ENCODE measurements at regions not wholly inside any gene's neighbourhood (a gene's known extent, or its start where the extent isn't known, plus 50 kb on each side); places are given as distances from the start of the nearest gene placed in this dataset.

- ChIA-PET POLR2A (no interaction called here), CTCF (no interaction called here)
- no peaks in the 10 kb centered on the region for H3K9me1 ChIP-seq (replicated peaks; ENCODE audit: control insufficient read depth, extremely low read depth, insufficient read depth, low read length)
- H2AFZ ChIP-seq (ENCODE audit: low read depth, low read length) = no peak overlapping the region
- no peak for FAIRE-seq
- intact Hi-C loops (cut with micrococcal nuclease) (no loop called here), dilution Hi-C loops (cut with MboI; ENCODE audit: extremely low pct_ligation_motif_present, low sequenced_read_pairs) (no loop called here)
- no peak for DNase-seq (ENCODE audit: low read depth, low spot score)
- no peak for TF ChIP-seq JUN (IDR thresholded peaks at IDR 0.05; ENCODE audit: borderline replicate concordance, insufficient read depth, insufficient read length, low read depth)
- no peak for TF ChIP-seq MAX (IDR thresholded peaks at IDR 0.05; ENCODE audit: insufficient read depth, insufficient read length)
- TF ChIP-seq POLR2A (IDR thresholded peaks at IDR 0.05; ENCODE audit: low read depth, low read length) = no peak
- TF ChIP-seq MYC (IDR thresholded peaks at IDR 0.05; ENCODE audit: low read depth, low read length) = no peak
- no peak for TF ChIP-seq GATA2 (IDR thresholded peaks at IDR 0.05; ENCODE audit: insufficient read depth, insufficient read length, low read depth, low read length)
- no peak for TF ChIP-seq POLR2AphosphoS5 (IDR thresholded peaks at IDR 0.05; ENCODE audit: insufficient read depth, low read depth, low read length)
- no peak overlapping the region for H3K4me3 ChIP-seq (replicated peaks in 1 of 3; ENCODE audit: insufficient read depth in 1 of 3, low read depth in 1 of 3, low read length in 3 of 3)
- H3K4me2 ChIP-seq (ENCODE audit: insufficient read depth, low read length) = no peak overlapping the region
- BruUV-seq (replicated peaks) = no TSS peak
- H4K20me1 ChIP-seq (replicated peaks; ENCODE audit: control insufficient read depth, extremely low read depth, insufficient read depth, low read length) = no peaks in the 10 kb centered on the region
- no peaks in the 10 kb centered on the region for H3K36me3 ChIP-seq (ENCODE audit: control insufficient read depth in 2 of 2, extremely low read depth in 1 of 2, insufficient read depth in 2 of 2, low read length in 2 of 2)
- no peaks in the 10 kb centered on the region for H3K79me2 ChIP-seq (ENCODE audit: control insufficient read depth, insufficient read depth, low read length)
- no peak overlapping the region for H3K27ac ChIP-seq (ENCODE audit: insufficient read depth, low read depth, low read length)
- H3K9ac ChIP-seq (replicated peaks; ENCODE audit: extremely low read depth, insufficient read depth, low read length) = no peak overlapping the region
- H3K27me3 ChIP-seq (ENCODE audit: control insufficient read depth in 2 of 2, insufficient read depth in 2 of 2, low read length in 2 of 2) = no peaks in the 10 kb centered on the region
- H3K4me1 ChIP-seq (ENCODE audit: control insufficient read depth, extremely low read depth, insufficient read depth, low read length) = peaks cover 8% of the 10 kb centered on the region
- no peaks in the 10 kb centered on the region for H3K9me3 ChIP-seq (replicated peaks; ENCODE audit: control insufficient read depth, insufficient read depth, low read length)
Measured at GRCh38 chr7:131250331-131250730, 77.3 kb upstream of the MKLN1 start.

- no peaks in the 10 kb centered on the region for H3K79me2 ChIP-seq (ENCODE audit: control insufficient read depth, insufficient read depth, low read length)
- H3K4me1 ChIP-seq (ENCODE audit: control insufficient read depth, extremely low read depth, insufficient read depth, low read length) = peaks cover 8% of the 10 kb centered on the region
- no peaks in the 10 kb centered on the region for H4K20me1 ChIP-seq (replicated peaks; ENCODE audit: control insufficient read depth, extremely low read depth, insufficient read depth, low read length)
- no TSS peak for BruUV-seq (replicated peaks)
- H3K27ac ChIP-seq (ENCODE audit: insufficient read depth, low read depth, low read length) = no peak overlapping the region
- H3K4me2 ChIP-seq (ENCODE audit: insufficient read depth, low read length) = no peak overlapping the region
- H3K4me3 ChIP-seq (replicated peaks in 1 of 3; ENCODE audit: insufficient read depth in 1 of 3, low read depth in 1 of 3, low read length in 3 of 3) = no peak overlapping the region
- TF ChIP-seq MAX (IDR thresholded peaks at IDR 0.05; ENCODE audit: insufficient read depth, insufficient read length) (no peak), MYC (IDR thresholded peaks at IDR 0.05; ENCODE audit: low read depth, low read length) (no peak), POLR2A (IDR thresholded peaks at IDR 0.05; ENCODE audit: low read depth, low read length) (no peak), CTCF (IDR thresholded peaks at IDR 0.05; ENCODE audit: extremely low read depth in 1 of 2, insufficient read depth in 1 of 2, low read depth in 1 of 2, low read length in 2 of 2) (no peak), EZH2 (IDR thresholded peaks at IDR 0.05; ENCODE audit: borderline replicate concordance, low read depth, low read length, severe bottlenecking) (no peak), POLR2AphosphoS5 (IDR thresholded peaks at IDR 0.05; ENCODE audit: insufficient read depth, low read depth, low read length) (no peak), GATA2 (IDR thresholded peaks at IDR 0.05; ENCODE audit: insufficient read depth, insufficient read length, low read depth, low read length) (no peak), JUN (IDR thresholded peaks at IDR 0.05; ENCODE audit: borderline replicate concordance, insufficient read depth, insufficient read length, low read depth) (no peak), FOS (IDR thresholded peaks at IDR 0.05; ENCODE audit: borderline replicate concordance, insufficient read depth, low read length) (no peak)
- DNase-seq (ENCODE audit: low read depth, low spot score) (no peak), FAIRE-seq (no peak)
- H3K9me3 ChIP-seq (replicated peaks; ENCODE audit: control insufficient read depth, insufficient read depth, low read length) = no peaks in the 10 kb centered on the region
- dilution Hi-C loops (cut with MboI; ENCODE audit: extremely low pct_ligation_motif_present, low sequenced_read_pairs) = no loop called here
- no peak overlapping the region for H3K9ac ChIP-seq (replicated peaks; ENCODE audit: extremely low read depth, insufficient read depth, low read length)
- H2AFZ ChIP-seq (ENCODE audit: low read depth, low read length) = no peak overlapping the region
- intact Hi-C loops (cut with micrococcal nuclease) = no loop called here
- ChIA-PET POLR2A (no interaction called here), CTCF (no interaction called here)
- H3K9me1 ChIP-seq (replicated peaks; ENCODE audit: control insufficient read depth, extremely low read depth, insufficient read depth, low read length) = no peaks in the 10 kb centered on the region
- no peaks in the 10 kb centered on the region for H3K27me3 ChIP-seq (ENCODE audit: control insufficient read depth in 2 of 2, insufficient read depth in 2 of 2, low read length in 2 of 2)
- no peaks in the 10 kb centered on the region for H3K36me3 ChIP-seq (ENCODE audit: control insufficient read depth in 2 of 2, extremely low read depth in 1 of 2, insufficient read depth in 2 of 2, low read length in 2 of 2)
Measured at GRCh38 chr7:131251371-131251770, 76.3 kb upstream of the MKLN1 start.
